SU-DHL-6 (cell line): ENCODE measurements at regions not wholly inside any gene's neighbourhood (a gene's known extent, or its start where the extent isn't known, plus 50 kb on each side); places are given as distances from the start of the nearest gene placed in this dataset.

Source experiments
- EZH2phosphoT487 ChIP-seq: fragments of 200-600 bp; sonication (generic), shearing (Covaris generic); conservative IDR thresholded peaks from 2 replicates; pipeline ENCODE4 v1.6.1; 2018; ENCODE audit warnings: mild to moderate bottlenecking, antibody characterized with exemption, low read length, moderate library complexity, mixed read lengths
- TF ChIP-seq, protein P1 (sequence below): fragments of 200-600 bp; sonication (generic); IDR thresholded peaks from one replicate; pipeline ENCODE4 v1.5.1; 2017; ENCODE audit warnings: antibody characterized with exemption, mild to moderate bottlenecking, low read length, moderate library complexity; ENCODE audit not compliant: insufficient read depth, poor library complexity, severe bottlenecking

DNA sequence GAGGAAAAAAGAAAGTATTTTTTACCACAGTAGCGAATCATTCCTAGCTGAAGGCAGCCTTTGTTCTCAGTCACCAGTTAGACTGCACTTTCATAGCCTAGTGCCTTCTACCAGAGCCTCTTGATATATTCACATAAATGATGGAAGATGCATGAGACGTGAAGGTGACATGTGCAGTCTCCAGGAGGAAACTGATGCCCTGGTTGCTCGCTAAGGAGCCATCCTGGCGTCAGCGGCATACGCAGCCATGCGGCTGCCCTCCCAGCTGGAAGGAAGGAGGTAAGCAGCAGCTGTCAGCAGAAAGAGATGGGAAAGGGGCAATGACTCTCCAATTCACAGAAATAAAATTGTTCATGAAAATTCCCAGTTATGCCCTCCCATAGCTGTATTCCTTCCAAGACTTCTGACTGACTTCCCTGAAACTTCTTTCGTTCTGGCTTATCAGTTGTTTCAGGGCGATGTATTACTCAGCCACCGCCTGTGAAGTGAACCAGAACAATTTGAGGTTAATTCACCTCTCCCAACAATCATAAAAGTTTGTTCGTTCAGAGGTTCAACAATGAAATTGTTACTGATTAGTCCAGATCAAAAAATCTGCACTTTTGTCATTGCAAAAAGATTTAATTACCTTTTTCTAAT is 331.2 kb downstream of the NR2F1-AS1 start:
- TF ChIP-seq, protein P1, sequence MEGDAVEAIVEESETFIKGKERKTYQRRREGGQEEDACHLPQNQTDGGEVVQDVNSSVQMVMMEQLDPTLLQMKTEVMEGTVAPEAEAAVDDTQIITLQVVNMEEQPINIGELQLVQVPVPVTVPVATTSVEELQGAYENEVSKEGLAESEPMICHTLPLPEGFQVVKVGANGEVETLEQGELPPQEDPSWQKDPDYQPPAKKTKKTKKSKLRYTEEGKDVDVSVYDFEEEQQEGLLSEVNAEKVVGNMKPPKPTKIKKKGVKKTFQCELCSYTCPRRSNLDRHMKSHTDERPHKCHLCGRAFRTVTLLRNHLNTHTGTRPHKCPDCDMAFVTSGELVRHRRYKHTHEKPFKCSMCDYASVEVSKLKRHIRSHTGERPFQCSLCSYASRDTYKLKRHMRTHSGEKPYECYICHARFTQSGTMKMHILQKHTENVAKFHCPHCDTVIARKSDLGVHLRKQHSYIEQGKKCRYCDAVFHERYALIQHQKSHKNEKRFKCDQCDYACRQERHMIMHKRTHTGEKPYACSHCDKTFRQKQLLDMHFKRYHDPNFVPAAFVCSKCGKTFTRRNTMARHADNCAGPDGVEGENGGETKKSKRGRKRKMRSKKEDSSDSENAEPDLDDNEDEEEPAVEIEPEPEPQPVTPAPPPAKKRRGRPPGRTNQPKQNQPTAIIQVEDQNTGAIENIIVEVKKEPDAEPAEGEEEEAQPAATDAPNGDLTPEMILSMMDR, result no peak
- TF ChIP-seq EZH2phosphoT487, result no peak
